NCI-H1417 treated with DMSO at 0.1 percent for 48 hours (cell line): ENCODE measurements at regions not wholly inside any gene's neighbourhood (a gene's known extent, or its start where the extent isn't known, plus 50 kb on each side); places are given as distances from the start of the nearest gene placed in this dataset.

Experiments
- DNase-seq: peaks from one replicate; lab custom pipeline; 2025; lab: John Stamatoyannopoulos, UW

DNA sequence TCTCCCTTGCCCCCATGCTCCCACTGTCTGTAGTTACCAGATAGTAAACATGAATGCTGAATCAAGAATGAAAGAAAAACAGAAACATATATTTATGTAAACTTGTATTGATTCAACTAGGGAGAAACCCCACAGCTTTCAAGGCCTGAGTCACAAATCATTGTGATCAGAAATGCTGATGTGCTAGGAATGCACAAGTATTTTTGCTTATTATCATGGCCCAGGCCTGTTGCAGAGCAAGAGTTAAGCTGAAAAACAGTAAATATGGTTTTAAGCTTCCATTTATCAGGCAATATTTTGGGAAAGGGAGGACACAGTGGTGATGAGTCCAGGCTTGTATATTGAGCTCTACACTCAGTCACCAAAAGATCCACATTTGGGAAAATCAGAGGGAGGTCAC, 669.6 kb downstream of the DIAPH3 start:
- no peak for DNase-seq

GRCh38 chr13:59494560-59494970, 669.2 kb downstream of the DIAPH3 start:
- no peak for DNase-seq

DNA sequence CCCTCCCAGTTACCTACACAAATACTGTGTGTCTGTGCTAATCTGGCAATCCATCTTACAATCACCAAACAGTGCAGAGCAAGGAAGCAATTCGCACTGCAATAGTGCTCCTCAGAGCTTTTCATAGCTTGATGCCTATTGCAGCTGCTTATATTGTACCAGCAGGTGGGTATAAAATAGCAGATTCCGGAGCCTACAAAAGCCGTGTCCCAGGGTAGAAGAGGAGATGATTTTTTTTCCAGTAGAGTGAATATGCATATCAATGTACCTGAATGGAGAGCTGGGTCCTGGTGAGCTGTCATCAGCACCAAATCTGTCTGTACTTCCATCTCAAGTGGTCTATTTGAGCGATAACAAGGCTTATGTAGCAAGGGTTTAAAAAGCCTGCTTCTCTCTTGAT, 668.4 kb downstream of the DIAPH3 start:
- no peak for DNase-seq

GRCh38 chr13:59495936-59496512, 667.7 kb downstream of the DIAPH3 start:
- DNase-seq = no peak

GRCh38 chr13:59497621-59498247, 666.0 kb downstream of the DIAPH3 start:
- no peak for DNase-seq

- no peak for DNase-seq
These were observed 662.7 kb downstream of the DIAPH3 start for GRCh38 chr13:59501004-59501403.

DNA sequence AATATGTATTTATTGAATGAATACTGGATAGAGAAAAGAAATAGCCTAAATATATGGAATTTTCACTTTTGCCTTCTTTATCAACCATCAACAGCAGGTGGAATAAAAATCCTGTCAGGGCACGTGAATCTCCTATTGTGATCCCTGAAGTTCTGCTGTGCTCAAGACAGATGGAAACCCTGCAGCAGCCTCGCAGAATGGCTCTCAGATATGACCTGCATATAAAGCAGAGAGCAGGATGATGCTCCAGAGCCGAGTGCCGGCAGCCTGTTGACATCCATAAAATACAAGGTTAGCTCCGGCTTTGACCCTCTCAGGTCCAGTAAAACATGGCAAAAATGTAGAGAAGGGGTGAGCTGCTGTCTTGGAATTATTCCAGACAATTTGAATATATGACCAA, 659.3 kb downstream of the DIAPH3 start:
- no peak for DNase-seq

GRCh38 chr13:59510386-59510785, 653.3 kb downstream of the DIAPH3 start:
- no peak for DNase-seq

DNA sequence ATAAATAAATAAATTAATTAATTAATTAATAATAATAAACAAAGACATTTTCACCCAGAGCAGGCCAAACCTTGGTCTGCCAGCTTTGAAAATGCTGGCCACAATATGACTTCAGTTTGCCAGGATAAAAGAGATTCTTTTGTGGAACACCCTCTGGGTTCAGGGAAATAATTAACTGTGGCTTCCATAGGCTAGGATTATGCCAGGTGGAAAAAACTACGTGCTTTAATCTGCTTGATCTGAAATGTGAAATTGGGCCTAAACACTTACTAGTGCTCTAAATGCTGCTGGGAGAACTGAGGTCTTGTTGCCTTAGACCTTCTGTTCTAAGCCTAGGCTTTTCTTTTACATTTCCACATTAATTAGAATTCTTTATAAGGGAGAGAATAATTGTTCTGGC, 650.0 kb downstream of the DIAPH3 start:
- no peak for DNase-seq

GRCh38 chr13:59514316-59514715, 649.4 kb downstream of the DIAPH3 start:
- no peak for DNase-seq

GRCh38 chr13:59519819-59520218, 643.9 kb downstream of the DIAPH3 start:
- no peak for DNase-seq

DNA sequence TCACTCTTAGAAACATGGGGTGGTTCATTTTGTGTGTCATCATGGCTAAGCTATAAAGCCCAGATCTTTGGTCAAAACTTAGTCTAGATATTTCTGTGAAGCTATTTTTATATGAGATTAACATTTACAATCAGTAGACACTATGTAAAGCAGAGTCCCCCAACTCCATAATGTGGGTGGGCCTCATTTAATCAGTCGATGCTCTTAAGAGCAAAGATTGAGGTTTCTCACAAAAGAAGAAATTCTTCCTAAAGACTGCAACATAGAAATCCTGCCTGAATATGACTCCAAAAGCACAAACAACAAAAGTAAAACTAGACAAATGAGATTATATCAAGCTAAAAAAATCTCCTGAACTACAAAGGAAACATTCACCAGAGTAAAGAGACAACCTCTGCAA, 642.2 kb downstream of the DIAPH3 start:
- DNase-seq = no peak

- DNase-seq = no peak
These were observed 641.1 kb downstream of the DIAPH3 start for GRCh38 chr13:59522652-59523051.

- no peak for DNase-seq
These were observed 636.2 kb downstream of the DIAPH3 start for GRCh38 chr13:59527500-59527899.

GRCh38 chr13:59531571-59532091, 632.1 kb downstream of the DIAPH3 start:
- no peak for DNase-seq

GRCh38 chr13:59532405-59532804, 631.3 kb downstream of the DIAPH3 start:
- DNase-seq = no peak

GRCh38 chr13:59533561-59534555, 629.9 kb downstream of the DIAPH3 start:
- DNase-seq = peak; percentile 66

GRCh38 chr13:59534806-59535205, 628.9 kb downstream of the DIAPH3 start:
- no peak for DNase-seq

- no peak for DNase-seq
These were observed 626.2 kb downstream of the DIAPH3 start for GRCh38 chr13:59537500-59537899.

- no peak for DNase-seq
These were observed 625.2 kb downstream of the DIAPH3 start for GRCh38 chr13:59538512-59538911.

GRCh38 chr13:59542303-59542702, 621.4 kb downstream of the DIAPH3 start:
- no peak for DNase-seq

GRCh38 chr13:59543418-59543817, 620.3 kb downstream of the DIAPH3 start:
- no peak for DNase-seq

- DNase-seq = no peak
These were observed 618.7 kb downstream of the DIAPH3 start for GRCh38 chr13:59545007-59545406.
